LNCAP (cell line): ENCODE measurements at regions not wholly inside any gene's neighbourhood (a gene's known extent, or its start where the extent isn't known, plus 50 kb on each side); places are given as distances from the start of the nearest gene placed in this dataset.

Source experiments
- TF ChIP-seq, protein P1 (sequence below): fragments of 450-650 bp; IDR thresholded peaks from 2 replicates; pipeline ENCODE4 v1.5.1; 2017; ENCODE audit warnings: mild to moderate bottlenecking

GRCh38 chr13:79811170-79811569 lies 330.2 kb downstream of the NDFIP2 start:
- TF ChIP-seq, protein P1, sequence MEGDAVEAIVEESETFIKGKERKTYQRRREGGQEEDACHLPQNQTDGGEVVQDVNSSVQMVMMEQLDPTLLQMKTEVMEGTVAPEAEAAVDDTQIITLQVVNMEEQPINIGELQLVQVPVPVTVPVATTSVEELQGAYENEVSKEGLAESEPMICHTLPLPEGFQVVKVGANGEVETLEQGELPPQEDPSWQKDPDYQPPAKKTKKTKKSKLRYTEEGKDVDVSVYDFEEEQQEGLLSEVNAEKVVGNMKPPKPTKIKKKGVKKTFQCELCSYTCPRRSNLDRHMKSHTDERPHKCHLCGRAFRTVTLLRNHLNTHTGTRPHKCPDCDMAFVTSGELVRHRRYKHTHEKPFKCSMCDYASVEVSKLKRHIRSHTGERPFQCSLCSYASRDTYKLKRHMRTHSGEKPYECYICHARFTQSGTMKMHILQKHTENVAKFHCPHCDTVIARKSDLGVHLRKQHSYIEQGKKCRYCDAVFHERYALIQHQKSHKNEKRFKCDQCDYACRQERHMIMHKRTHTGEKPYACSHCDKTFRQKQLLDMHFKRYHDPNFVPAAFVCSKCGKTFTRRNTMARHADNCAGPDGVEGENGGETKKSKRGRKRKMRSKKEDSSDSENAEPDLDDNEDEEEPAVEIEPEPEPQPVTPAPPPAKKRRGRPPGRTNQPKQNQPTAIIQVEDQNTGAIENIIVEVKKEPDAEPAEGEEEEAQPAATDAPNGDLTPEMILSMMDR, result no peak

DNA sequence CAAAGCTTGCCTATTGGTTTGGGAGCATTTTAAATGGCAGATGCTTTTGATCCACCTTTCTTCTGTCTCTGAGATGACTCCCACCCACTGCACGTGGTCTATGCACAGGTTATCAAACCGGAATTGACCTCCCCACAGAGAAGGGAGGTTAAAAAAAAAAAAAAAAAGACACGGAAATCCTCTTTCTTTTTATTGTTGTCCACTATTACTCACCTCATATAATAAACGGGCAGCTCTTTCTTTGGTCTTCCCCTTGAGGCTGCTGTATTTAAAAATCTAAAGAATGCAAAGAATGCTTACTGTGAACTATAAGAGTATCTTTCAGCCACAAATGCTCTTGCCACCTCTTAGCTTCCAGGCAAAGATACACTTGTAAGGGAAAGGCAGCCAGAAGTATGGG lies 329.7 kb downstream of the NDFIP2 start:
- TF ChIP-seq, protein P1, result no peak

- TF ChIP-seq, protein P1, result no peak
Measured at GRCh38 chr13:79810018-79810417, 329.1 kb downstream of the NDFIP2 start.

GRCh38 chr13:79808475-79808874 lies 327.5 kb downstream of the NDFIP2 start:
- TF ChIP-seq, protein P1, result no peak

DNA sequence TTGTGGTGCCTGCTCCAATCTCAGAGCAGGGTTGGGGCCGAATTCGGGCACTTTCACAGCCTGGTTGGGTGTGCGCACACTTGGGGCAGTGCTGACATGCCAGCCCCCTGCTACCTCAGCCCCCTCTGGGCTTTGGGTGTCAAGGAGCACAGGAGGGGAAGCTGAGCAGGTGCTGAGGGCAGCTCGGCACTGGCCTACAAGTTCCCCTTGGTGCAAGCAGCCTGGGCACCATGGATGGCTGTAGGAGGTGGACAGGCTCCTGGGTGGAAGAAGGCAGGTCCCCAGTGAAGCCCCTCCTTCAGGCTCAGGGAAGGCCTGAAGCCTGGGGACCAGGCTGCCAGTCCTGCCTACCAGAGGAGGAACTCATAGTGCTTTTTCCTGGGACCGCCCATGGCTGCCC lies 326.6 kb downstream of the NDFIP2 start:
- TF ChIP-seq, protein P1, result no peak

DNA sequence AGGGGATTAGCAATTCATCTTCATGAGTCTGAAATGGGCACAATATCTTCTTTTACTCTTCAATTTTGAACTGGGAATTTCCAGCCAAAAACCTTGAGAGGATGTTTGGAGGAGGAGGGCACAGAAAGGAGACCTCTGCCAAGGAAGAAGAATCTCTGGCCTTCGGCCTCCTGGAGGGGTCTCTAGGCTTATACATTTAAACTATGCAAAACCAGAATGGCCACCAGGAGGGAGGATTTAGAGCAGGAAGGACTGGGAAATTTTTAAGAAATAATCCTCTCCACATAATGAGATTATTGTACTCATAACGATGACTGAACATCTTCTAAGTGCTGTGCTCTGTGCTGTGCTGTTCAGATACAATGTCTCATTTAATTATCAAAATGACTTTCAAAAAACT lies 325.9 kb downstream of the NDFIP2 start:
- TF ChIP-seq, protein P1, result no peak

- TF ChIP-seq, protein P1, result no peak
Measured at GRCh38 chr13:79805317-79805716, 324.4 kb downstream of the NDFIP2 start.

- TF ChIP-seq, protein P1, result no peak
Measured at GRCh38 chr13:79803989-79804388, 323.0 kb downstream of the NDFIP2 start.
